HG02763 (cell line): ENCODE measurements at regions not wholly inside any gene's neighbourhood (a gene's known extent, or its start where the extent isn't known, plus 50 kb on each side); places are given as distances from the start of the nearest gene placed in this dataset.
"Not testable (repeated sequence)": the region's sequence is repeated elsewhere in the genome, so short reads cannot be mapped to it uniquely, and the experiment has no call there.

Experiments used
- ATAC-seq: cut with Tn5 transposase; IDR thresholded peaks from one replicate; pipeline ENCODE4 v1.9.1; 2021; ENCODE audit warnings: mild to moderate bottlenecking, moderate library complexity; ENCODE audit not compliant: unreplicated experiment

GRCh38 chr18:22503803-22504202, 86.1 kb upstream of the CTAGE1 start:
- ATAC-seq, result no peak

DNA sequence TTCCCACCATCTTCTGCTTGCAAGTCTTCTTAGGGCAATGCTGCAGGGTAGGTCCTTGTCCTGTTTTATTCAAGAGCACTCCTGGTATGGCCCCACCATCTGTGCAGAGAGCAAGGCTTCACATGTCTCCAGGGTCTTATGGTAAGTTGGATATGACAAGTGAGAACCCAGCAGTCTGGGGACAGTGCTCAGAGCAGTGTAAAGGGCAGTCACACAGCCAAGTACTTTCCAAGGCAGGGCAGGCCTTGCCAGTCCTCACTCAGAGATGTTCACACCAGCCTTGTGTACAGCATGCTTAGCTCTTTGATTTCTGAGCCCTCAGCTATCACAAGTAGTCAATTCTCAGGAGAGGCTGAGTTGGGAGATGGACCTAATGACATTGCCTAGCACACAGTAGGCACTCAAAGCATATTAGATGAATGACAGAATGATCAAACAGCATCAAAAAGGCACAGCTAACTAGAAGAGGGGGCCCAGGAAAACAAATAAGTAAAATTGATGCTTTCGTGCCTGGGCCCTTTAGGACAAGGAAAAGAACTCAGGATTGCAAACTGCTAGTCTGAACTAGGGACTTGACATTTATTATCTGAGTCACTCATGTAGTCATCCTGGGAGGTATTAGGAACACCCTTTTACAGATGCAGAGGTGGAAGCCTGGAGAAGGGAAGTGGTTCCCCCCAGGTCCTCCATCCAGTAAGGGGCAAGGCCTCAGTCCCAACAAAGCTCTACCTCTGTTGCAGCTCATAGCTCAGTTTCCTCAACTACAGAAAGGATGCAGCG, 86.7 kb upstream of the CTAGE1 start:
- no peak for ATAC-seq

DNA sequence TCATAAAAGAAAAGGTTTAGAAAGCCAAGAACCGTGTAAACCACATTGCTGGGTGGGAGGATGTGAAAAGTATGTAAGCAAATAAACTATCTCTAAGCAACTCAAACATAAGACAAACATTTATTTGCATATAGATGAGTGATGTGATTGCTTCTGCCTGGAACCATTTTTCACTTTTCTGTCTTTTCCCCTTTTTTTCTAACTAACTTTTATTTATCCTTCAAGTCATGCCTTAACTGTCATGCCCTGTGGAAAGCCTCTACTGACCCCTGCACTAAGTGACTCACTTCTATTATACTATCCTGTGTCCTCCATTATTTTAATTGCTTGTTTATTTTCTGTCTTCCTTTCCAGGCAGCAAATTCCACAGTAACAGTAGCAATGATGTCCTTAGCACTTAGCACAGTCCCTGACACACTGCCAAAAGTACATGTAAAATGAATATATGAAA, 87.5 kb upstream of the CTAGE1 start:
- no peak for ATAC-seq

GRCh38 chr18:22507055-22507454, 89.3 kb upstream of the CTAGE1 start:
- no peak for ATAC-seq

DNA sequence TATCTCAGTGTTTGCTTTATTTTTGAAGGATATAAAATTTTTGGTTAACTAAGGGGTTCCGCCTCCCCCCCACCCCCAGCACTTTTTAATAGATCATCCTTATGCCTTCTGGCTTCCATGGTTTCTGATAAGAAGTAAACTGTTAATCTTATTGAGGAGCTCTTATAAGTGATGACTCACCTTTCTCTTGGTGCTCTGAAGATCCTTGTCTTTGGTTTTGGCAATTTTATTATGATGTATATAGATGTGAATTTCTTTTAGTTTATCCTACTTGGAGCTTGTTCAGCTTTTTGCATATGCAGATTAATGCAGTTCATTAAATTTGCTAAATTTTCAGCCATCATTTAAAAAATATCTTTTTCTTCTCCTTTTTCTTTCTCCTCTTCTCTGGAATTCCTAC, 91.7 kb upstream of the CTAGE1 start:
- ATAC-seq, result no peak

- ATAC-seq, result no peak
Measured at GRCh38 chr18:22510697-22511096, 93.0 kb upstream of the CTAGE1 start.

- no peak for ATAC-seq
Measured at GRCh38 chr18:22513721-22514481, 96.2 kb upstream of the CTAGE1 start.

DNA sequence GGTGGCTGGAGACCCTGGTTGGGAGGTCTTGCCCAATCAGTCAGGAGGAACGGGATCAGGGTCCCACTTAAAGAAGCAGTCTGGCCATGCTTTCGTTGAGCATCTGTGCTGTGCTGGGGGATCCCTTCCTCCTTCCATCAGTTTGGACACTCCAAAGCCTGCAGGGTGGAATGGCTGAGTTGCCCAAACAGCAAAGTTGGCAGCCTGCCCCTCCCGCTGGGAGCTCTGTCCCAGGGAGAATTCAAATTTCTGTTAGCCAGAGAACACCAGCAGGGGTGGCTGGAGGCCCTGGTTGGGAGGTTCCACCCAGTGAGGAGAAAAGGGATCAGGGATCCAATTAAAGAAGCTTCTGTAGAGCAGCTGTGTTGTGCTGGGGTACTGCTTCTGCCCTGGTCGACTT, 96.9 kb upstream of the CTAGE1 start:
- ATAC-seq, result no peak

DNA sequence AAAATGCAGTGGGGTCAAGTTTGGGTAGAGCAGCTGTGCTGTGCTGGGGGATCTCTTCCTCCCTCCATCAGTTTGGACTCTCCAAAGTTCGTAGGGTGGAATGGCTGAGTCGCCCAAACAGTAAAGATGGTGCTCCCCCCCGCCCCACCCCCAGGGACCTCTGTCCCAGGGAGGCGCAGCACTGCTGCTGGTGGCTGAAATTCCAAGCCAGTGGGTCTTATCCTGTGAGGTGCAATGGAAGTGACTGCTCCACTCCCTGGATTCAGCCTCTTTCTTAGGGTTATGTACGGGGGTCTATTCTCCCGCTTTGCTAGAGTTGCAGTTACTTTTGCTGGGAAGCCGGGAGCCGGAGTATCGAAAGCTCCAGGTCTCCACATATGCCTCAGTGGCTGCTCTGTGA, 97.5 kb upstream of the CTAGE1 start:
- no peak for ATAC-seq

DNA sequence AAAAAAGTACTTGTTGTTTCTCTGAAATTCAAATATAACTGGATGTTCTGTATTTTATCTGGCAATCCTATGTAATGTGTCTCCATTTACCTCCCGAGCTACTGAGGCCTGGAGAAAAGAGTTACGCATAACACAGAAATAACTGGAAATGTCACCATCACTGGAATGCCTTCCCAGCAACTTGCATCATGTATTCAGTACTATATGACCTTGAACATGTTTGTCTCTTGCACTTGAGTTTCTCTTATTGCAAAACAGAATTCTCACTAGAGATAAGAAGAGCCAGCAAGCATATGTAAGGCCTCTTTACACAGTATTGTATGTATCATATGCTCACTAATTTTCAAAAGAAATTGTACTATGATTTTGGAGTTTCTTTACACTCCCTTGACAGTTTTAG, 99.6 kb upstream of the CTAGE1 start:
- no peak for ATAC-seq

DNA sequence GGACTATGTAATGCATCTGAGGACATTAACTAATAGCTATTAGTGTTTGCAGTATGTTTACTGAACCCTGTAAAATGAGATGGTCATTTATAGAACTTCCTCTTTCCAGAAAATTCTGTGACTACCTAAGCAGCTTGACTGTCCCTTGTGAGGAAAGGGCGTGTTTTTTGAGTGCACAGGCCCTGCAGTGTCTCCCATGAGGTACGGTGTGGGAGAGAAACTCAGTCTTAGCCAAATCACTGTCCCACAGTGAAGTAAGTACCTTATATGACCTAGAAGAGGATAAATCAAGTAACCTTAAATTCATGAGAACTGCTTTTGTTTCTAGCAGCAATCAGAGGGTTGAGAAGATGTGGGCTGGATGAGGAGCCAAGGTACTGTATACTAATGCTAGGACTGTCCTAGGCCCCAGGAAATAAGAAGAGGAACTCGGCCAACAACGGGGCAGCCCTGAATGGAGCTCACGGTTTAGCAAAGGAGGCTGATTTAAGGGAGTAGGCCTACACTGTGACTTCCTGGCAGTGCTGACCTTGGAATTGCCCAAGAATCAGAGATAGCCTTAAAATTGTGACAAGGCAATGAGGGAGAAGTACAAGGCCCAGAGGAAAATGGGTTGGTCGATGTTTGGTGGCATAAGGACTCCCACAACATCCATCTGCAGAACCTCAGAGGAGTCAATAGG, 103.5 kb upstream of the CTAGE1 start:
- ATAC-seq, result no peak

- no peak for ATAC-seq
Measured at GRCh38 chr18:22523481-22523880, 105.8 kb upstream of the CTAGE1 start.

- no peak for ATAC-seq
Measured at GRCh38 chr18:22524783-22525182, 107.1 kb upstream of the CTAGE1 start.

GRCh38 chr18:22525313-22525712, 107.6 kb upstream of the CTAGE1 start:
- ATAC-seq, result no peak

- ATAC-seq, result no peak
Measured at GRCh38 chr18:22525883-22526282, 108.2 kb upstream of the CTAGE1 start.

- ATAC-seq, result no peak
Measured at GRCh38 chr18:22528291-22528690, 110.6 kb upstream of the CTAGE1 start.

DNA sequence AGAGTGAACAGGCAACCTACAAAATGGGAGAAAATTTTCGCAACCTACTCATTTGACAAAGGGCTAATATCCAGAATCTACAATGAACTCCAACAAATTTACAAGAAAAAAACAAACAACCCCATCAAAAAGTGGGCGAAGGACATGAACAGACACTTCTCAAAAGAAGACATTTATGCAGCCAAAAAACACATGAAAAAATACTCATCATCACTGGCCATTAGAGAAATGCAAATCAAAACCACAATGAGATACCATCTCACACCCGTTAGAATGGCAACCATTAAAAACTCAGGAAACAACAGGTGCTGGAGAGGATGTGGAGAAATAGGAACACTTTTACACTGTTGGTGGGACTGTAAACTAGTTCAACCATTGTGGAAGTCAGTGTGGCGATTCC, 117.0 kb upstream of the CTAGE1 start:
- ATAC-seq, result not testable (repeated sequence)

DNA sequence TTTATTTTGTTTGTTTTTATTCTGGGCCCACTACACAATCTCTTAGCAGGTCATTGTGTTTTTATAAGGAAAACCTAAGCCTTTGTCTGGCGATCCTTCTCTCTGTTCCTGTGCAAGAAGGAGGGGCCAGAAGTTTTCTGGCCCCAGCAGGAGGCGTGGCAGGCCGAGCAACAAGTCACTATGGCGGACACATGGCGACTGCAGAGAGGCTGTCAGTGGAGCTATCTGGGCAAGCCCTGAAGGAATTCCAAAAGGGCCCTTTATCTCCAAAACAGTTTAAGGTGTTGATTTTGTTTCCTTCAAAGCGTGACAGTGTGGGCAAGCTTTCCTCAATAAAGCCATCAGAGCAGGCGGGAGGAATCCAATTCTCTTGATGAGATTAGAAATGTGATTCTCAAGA, 118.8 kb upstream of the CTAGE1 start:
- ATAC-seq, result no peak

DNA sequence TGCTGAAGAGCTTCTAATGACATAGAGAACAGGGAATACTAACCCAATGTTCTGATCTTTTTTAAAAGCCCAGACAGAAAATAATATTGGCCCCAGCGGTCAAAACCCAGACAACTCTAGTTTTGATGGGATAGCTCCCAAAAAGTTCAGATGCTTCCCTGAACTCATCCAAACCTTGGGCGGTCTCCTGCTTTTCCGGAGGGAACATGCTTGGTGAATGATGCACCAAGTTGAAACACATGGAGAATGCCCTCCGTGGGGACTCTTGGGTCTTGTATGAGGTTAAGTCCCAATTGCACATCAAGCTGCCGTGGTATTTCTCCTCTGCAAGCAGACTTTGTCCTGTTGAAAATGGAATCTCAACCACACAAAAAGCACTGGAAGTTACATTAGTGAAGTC, 120.7 kb upstream of the CTAGE1 start:
- no peak for ATAC-seq

- ATAC-seq, result no peak
Measured at GRCh38 chr18:22539051-22539765, 121.5 kb upstream of the CTAGE1 start.

GRCh38 chr18:22541232-22541631, 123.5 kb upstream of the CTAGE1 start:
- ATAC-seq, result no peak
